Gastrocnemius medialis (tissue), 4 donors: ENCODE measurements at regions not wholly inside any gene's neighbourhood (a gene's known extent, or its start where the extent isn't known, plus 50 kb on each side); places are given as distances from the start of the nearest gene placed in this dataset.

Experiments used
- POLR2A ChIP-seq, 2 donors: fragments of 450-650 bp; IDR thresholded peaks; one replicate each; pipeline ENCODE4 v1.6.1; 2017; ENCODE audit warnings: antibody characterized with exemption in 2 of 2, mild to moderate bottlenecking in 2 of 2, moderate library complexity in 2 of 2
- TF ChIP-seq, protein P1 (sequence below), 5 experiments: fragments of 450-650 bp in 3 of 5; fragments of 200-600 bp in 2 of 5; sonication (generic) in 2 of 5; IDR thresholded peaks in 4 of 5; conservative IDR thresholded peaks in 1 of 5; 1 replicate in 4 of 5; 2 replicates in 1 of 5; pipeline ENCODE4 v1.5.1; 2016 to 2019; ENCODE audit warnings: antibody characterized with exemption in 5 of 5, mild to moderate bottlenecking in 3 of 5, moderate library complexity in 3 of 5

GRCh38 chr7:53917637-53918036 lies 624.5 kb upstream of the VSTM2A start:
- TF ChIP-seq, protein P1, sequence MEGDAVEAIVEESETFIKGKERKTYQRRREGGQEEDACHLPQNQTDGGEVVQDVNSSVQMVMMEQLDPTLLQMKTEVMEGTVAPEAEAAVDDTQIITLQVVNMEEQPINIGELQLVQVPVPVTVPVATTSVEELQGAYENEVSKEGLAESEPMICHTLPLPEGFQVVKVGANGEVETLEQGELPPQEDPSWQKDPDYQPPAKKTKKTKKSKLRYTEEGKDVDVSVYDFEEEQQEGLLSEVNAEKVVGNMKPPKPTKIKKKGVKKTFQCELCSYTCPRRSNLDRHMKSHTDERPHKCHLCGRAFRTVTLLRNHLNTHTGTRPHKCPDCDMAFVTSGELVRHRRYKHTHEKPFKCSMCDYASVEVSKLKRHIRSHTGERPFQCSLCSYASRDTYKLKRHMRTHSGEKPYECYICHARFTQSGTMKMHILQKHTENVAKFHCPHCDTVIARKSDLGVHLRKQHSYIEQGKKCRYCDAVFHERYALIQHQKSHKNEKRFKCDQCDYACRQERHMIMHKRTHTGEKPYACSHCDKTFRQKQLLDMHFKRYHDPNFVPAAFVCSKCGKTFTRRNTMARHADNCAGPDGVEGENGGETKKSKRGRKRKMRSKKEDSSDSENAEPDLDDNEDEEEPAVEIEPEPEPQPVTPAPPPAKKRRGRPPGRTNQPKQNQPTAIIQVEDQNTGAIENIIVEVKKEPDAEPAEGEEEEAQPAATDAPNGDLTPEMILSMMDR (IDR thresholded peaks at IDR 0.05 in 4 of 5, conservative IDR thresholded peaks at IDR 0.05 in 1 of 5) = no peak
- TF ChIP-seq POLR2A (IDR thresholded peaks at IDR 0.05) = no peak
